GM19463 (cell line): ENCODE measurements at regions not wholly inside any gene's neighbourhood (a gene's known extent, or its start where the extent isn't known, plus 50 kb on each side); places are given as distances from the start of the nearest gene placed in this dataset.

Experiments
- ATAC-seq: cut with Tn5 transposase; IDR thresholded peaks from one replicate; pipeline ENCODE4 v1.9.1; 2021; ENCODE audit warnings: mild to moderate bottlenecking, moderate library complexity; ENCODE audit not compliant: unreplicated experiment

DNA sequence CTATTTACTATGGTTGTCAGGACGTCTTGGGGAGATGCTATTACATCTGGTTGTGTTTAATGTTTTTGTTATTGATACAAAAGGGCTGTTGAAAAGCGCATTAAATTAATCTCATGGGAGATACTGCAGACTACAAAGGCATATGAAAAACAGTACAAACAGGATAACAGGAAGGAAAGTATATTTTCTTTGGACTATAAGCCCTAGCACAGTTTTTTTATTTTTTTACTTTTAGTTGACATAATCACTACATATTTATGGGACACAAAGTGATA, 341.3 kb downstream of the ARL4A start:
- no peak for ATAC-seq

- ATAC-seq: no peak
These were observed 344.0 kb downstream of the ARL4A start for GRCh38 chr7:13031468-13031867.

- ATAC-seq: no peak
These were observed 344.7 kb downstream of the ARL4A start for GRCh38 chr7:13032084-13032483.

GRCh38 chr7:13032576-13032975, 345.1 kb downstream of the ARL4A start:
- no peak for ATAC-seq

GRCh38 chr7:13034693-13035092, 347.3 kb downstream of the ARL4A start:
- ATAC-seq: no peak

DNA sequence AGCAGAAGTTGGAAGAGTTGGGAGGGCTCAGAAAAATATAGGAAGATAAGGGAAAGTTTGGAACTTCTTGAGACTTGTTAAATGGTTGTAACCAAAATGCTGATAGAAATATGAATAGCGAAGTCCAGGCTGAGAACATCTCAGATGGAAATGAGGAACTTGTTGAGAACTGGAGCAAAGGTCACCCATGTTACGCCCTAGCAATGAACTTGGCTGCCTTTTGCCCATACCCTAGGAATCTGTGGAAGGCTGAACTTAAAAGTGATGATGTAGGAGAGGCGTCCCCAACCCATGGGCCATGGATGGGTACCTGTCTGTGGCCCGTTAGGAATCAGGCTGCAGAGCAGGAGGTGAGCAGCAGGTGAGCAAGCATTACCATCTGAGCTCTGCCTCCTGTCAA, 347.8 kb downstream of the ARL4A start:
- ATAC-seq: no peak

DNA sequence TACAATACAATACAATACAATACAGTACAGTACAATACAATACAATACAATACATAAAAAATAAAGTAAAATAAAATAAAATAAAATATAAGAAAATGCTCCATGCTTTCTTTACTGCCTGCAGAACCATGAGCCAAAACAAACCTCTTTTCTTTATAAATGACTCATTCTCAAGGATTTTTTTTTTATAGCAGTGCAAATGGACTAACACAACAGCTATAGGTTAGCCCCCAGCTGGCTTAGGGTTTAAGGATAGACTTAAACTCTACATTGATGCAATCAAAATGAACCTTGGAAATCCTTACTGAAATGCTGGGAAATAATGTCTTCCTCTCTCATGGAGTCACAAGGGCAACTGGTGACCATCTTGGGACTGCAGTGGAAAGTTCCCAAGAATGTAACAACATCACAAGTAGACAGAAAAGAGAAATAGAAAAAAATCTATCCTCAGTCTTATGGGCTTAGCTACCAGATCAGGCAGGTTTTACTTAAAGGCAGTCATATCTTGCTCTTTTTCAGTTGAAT, 348.9 kb downstream of the ARL4A start:
- no peak for ATAC-seq

DNA sequence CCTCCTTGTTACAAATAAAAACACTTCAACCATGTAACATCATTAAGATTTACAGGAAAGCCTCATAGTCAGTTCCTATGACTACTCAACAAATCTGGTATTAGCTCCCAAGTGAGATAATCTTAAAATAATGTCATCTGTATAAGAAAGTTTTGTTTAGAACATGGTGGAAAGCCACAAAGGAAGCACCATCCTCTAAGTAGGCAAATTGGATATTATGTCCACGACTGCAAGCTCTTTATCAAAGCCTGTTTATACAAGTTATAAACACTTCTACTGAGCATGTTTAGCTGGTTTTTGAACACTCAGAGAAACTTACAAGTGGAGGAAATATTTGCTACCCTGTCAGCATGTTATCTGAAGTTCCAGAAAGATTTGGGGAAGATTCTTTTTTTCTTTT, 349.8 kb downstream of the ARL4A start:
- ATAC-seq: no peak

GRCh38 chr7:13041368-13041988, 354.0 kb downstream of the ARL4A start:
- ATAC-seq: no peak

GRCh38 chr7:13042605-13043236, 355.3 kb downstream of the ARL4A start:
- ATAC-seq: no peak

- no peak for ATAC-seq
These were observed 356.9 kb downstream of the ARL4A start for GRCh38 chr7:13044309-13044708.

GRCh38 chr7:13047061-13047460, 359.6 kb downstream of the ARL4A start:
- ATAC-seq: no peak

DNA sequence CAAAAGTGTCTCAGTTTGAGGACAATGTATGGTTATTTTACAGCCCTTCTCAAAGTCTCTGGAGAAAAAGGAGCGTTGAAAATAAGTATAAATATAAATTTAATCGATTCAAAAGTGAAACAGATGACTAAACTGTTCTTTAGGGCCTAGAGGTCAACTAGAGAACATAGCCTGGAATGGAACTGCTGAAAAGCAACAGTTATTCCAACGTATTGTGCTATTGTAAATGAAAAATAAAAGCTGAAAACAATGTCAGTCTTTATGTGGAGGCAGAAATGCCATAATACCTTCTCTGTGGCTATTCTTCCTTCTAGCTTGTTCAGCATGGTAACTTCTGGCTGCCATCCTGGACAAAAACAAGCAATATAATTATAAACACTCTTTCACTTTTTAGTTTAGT, 362.5 kb downstream of the ARL4A start:
- no peak for ATAC-seq

DNA sequence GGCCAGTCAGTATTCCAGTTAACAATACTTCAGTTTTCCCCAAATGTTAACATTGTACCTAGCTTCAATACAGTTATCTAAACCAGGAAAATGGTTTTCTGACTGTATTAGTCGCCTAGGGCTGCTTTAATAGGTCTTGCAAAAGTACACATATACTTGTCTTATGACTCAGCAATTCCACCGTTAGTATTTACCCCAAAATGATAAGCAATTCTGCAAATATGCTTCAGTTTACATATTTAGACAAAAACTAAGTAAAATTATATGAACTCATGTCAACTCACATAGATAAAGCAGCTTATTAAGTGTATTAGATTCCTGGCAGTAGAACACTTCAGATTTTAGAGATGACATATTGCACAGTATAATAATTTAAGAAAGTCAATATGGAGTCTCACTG, 363.3 kb downstream of the ARL4A start:
- no peak for ATAC-seq

GRCh38 chr7:13055732-13056368, 368.4 kb downstream of the ARL4A start:
- ATAC-seq: no peak

DNA sequence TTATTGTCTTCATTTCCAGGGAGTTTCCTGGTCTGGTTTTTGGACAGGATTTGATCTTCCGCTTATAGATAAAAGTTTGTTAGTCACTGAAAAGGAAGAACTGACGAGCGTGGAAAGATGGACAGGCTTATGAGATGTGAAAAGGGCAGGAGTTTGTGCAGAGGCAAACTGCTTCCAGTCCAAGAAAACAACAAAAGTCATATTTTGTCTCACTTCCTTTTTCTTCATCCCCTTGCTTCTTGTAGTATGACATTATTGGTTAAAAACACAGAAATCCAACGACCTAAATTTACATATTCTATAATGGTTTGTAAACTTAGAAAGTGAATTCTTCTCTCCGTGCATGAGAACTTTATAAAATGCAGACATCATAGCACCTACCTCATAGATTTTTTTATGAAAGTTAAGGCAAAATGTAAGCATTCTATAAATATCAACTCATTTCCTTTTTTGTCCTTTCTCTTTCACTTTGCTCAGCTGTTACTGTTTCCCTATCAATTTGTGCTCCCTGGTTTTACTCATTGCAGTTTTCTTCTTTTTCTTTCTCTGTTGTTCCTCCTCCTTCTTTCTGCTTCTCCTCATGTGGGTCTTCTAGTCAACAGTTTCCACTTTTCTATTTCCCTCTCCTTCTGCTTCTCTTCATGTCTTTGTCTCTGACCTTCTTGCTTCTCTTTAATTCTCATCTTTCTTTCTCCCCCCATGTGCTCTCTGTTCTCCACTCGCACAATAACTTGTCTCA, 370.2 kb downstream of the ARL4A start:
- ATAC-seq: peak; percentile 88

DNA sequence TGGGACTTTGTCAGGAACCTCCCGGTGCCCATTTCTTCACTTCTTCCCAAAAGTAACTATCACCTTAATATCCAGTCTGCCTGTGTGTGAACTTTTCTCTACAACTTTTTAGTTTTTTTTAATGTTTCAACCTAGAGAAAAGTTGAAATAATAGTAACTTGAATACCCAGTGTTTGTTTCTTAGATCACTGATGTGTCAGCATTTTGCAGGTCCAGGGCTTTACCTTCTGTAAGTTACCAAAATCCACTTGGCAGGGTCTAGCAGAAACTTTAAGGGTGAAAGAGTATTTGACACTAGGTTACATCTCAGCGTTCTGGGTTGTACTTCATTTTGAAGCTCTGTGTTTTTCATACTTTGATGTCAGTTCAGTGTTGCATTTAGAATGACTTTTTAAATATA, 372.7 kb downstream of the ARL4A start:
- no peak for ATAC-seq

GRCh38 chr7:13061115-13061514, 373.7 kb downstream of the ARL4A start:
- ATAC-seq: no peak

DNA sequence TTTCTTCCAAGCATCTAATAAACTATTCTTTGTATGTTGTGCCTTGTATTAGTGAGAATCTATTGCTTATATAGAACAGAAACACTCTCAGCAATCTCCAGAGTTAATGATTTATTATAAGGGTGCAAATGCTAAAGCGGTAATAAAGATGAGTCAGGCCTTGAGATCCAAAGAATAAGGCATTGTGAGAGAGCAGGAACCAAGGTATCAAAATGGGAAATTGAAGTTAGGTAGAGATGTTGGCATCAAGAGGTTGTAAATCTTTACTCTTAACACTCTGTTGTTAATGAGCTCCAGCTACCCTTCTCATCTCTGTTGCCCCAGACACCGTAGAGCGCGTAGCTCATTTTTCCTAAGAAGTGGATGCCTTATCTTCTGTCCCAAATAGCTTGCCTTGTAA, 375.2 kb downstream of the ARL4A start:
- no peak for ATAC-seq

DNA sequence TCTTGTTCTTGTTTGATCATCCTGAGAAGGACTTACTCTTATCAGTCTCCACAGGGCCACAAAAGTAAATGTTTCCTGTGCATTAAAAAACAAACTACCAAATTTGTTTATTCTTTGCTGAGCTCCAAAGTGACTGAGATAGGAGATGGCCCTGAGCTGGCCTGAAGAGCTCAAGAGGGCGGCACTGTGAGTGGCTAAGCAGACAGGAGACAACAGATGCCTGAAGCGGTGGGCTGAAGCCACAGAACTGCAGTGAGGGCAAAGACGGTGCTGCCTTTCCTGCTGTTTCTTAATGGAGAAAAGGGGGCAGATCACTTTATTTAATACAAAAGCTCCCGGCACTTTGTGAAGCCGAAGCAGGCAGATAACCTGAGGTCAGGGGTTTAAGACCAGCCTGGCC, 379.6 kb downstream of the ARL4A start:
- ATAC-seq: no peak

DNA sequence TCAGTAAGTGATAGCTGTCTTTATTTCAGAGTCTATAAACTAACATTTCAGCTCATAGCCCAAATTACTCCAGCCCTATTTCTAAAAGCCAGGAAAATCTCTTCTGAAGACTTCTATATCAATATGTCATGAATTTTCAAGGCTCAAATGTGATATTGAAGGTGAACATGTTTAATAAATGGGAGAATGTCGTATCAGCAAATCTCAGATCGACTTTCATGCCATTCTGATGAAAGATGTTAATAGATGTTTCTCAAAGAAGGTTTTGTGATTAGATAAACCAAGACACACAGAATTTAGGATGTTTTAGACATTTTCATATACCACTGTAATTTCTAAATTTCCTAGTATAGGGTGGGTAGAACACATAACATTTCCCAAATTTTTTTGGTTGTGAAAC, 380.6 kb downstream of the ARL4A start:
- ATAC-seq: no peak

DNA sequence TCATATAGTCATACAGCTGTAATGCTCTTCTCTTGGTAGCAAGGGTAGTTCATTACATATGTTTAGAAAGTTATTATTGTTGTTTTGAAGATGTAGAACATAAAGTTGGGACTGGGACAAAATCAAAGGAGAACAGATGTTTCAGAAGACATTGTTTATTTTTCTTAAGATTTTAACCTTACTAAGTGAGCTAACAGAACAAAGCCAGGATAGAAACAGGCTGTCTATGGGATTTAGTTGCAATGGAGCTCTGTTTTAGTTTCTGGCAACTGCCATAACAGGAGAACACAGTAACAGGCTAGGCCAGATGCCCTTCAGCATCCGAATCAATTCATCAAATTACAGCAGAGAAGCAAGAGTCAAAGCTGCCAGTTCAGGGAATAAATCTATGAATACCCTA, 382.4 kb downstream of the ARL4A start:
- ATAC-seq: no peak
